H1 (cell line): ENCODE measurements at regions not wholly inside any gene's neighbourhood (a gene's known extent, or its start where the extent isn't known, plus 50 kb on each side); places are given as distances from the start of the nearest gene placed in this dataset.

Experiments
- KDM4A ChIP-seq: IDR thresholded peaks from one replicate; pipeline ENCODE4 v1.7.1; 2012; ENCODE audit warnings: low read depth, mild to moderate bottlenecking, moderate library complexity, low read length, inconsistent platforms; ENCODE audit not compliant: severe bottlenecking
- KDM5A ChIP-seq: fragments of 200-600 bp; IDR thresholded peaks from 2 replicates; pipeline ENCODE4 v1.7.1; 2012; ENCODE audit warnings: mild to moderate bottlenecking, low read length, inconsistent platforms, mixed read lengths
- SUZ12 ChIP-seq: fragments of 200-600 bp; sonication (generic); IDR thresholded peaks from 2 replicates; pipeline ENCODE4 v1.6.1; 2012; ENCODE audit warnings: mild to moderate bottlenecking, inconsistent platforms, low read length, moderate library complexity, mixed read lengths

DNA sequence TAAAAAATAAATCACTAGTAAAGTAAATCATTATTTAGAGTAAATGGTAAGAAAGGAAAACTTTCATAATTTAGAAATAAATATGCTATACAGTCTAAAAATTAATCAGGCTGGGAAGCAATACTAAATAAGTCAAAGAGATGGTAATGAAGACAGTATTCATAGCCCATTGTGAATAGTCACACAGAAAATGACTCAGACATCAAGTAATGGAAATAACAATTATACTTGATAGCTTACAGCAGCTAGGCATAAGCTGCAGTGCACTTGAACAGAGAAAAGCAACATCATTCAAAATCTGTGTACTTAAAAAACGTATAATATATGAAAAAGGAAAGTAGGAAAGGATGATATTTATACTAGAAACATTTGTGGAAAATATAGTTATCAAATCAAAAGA, 642.5 kb upstream of the GNPDA2 start (continued):
- TF ChIP-seq SUZ12 (no peak), KDM4A (no peak), KDM5A (no peak)
- TF ChIP-seq, all 59 proteins: peak for 0
